ENCODE measurements at regions not wholly inside any gene's neighbourhood (a gene's known extent, or its start where the extent isn't known, plus 50 kb on each side); places are given as distances from the start of the nearest gene placed in this dataset.

- ChIA-PET POLR2A (no interaction called here), CTCF (interaction anchor here (0.8 kb wide), 1 partner anchor 12 kb away, joined by 3 read pairs; no protein-coding TSS in a partner anchor), SMC1A (ENCODE audit: uncharacterized antibody, unreplicated experiment) (no interaction called here), RAD21 (ENCODE audit: unreplicated experiment) (no interaction called here)
- TF ChIP-seq SMARCA5 (IDR thresholded peaks at IDR 0.05) = no peak
- Histone ChIP-seq H3K4me3 (no peak overlapping the region), H3K9me3 (replicated peaks; ENCODE audit: control insufficient read depth, insufficient read depth, low read length) (no peaks in the 10 kb centered on the region), H3K9ac (ENCODE audit: control insufficient read depth, insufficient read depth, low read length) (no peak overlapping the region), H3K4me1 (ENCODE audit: control insufficient read depth, insufficient read depth, low read length) (no peaks in the 10 kb centered on the region), H3K4me2 (ENCODE audit: control insufficient read depth, insufficient read depth) (no peak overlapping the region), H3K36me3 (ENCODE audit: control insufficient read depth in 2 of 2, insufficient read depth in 2 of 2, low read length in 1 of 2) (no peaks in the 10 kb centered on the region), H4K20me1 (ENCODE audit: control insufficient read depth, insufficient read depth) (no peaks in the 10 kb centered on the region), H3K27ac (ENCODE audit: control insufficient read depth, insufficient read depth) (no peak overlapping the region), H3K79me2 (ENCODE audit: control insufficient read depth, insufficient read depth, low read length) (no peaks in the 10 kb centered on the region), H3K27me3 (replicated peaks in 1 of 2; ENCODE audit: control insufficient read depth in 2 of 2, insufficient read depth in 2 of 2, low read length in 1 of 2) (no peaks in the 10 kb centered on the region), H2AFZ (ENCODE audit: control insufficient read depth, low read depth, low read length) (no peak overlapping the region)
- intact Hi-C loops (cut with micrococcal nuclease; ENCODE audit: unreplicated experiment) = no loop called here
- DNase-seq (ENCODE audit: low read depth, low spot score) = no peak
- WGBS (ENCODE audit: insufficient coverage, insufficient replicate concordance, low lambda C conversion rate, missing lambda C conversion rate) = 21% methylated on average over 6 of the region's 6 CpGs
- no peak for FAIRE-seq
- ATAC-seq = no peak
- BruUV-seq (replicated peaks) = no TSS peak
- in situ Hi-C loops (cut with MboI) = no loop called here
These were observed 74.6 kb upstream of the NALF2 start for GRCh38 chrX:69429339-69430015.

DNA sequence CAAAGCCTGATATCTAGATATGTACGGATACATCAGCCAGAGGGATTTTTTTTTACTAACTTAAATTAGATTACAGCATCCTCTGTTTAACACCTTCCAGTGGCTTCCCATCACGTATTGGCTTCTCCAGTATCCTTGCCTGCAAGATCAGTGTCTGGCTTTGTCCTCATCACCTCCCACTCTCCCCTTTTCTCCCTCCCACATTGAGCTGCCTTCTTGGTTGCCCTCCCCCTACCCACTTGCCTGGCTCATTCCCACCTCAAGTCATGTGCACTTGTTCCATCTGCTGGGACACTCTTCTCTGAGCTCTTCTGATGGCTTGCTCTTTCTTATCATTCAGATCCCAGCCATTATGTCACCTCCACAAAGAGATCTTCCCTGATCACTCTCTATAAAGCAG lies 75.9 kb upstream of the NALF2 start:
- H3K79me2 ChIP-seq (ENCODE audit: control insufficient read depth, insufficient read depth, low read length) = no peaks in the 10 kb centered on the region
- intact Hi-C loops (cut with micrococcal nuclease; ENCODE audit: unreplicated experiment) = no loop called here
- POLR2A ChIA-PET = no interaction called here
- no peaks in the 10 kb centered on the region for H3K36me3 ChIP-seq (ENCODE audit: control insufficient read depth in 2 of 2, insufficient read depth in 2 of 2, low read length in 1 of 2)
- no peak overlapping the region for H3K4me3 ChIP-seq
- no peak overlapping the region for H3K4me2 ChIP-seq (ENCODE audit: control insufficient read depth, insufficient read depth)
- TF ChIP-seq NR2F1 (conservative IDR thresholded peaks at IDR 0.05) = no peak
- TF ChIP-seq, protein P1, sequence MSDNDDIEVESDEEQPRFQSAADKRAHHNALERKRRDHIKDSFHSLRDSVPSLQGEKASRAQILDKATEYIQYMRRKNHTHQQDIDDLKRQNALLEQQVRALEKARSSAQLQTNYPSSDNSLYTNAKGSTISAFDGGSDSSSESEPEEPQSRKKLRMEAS (IDR thresholded peaks at IDR 0.05; ENCODE audit: low read depth, low read length) = no peak
- TF ChIP-seq BCL11A (IDR thresholded peaks at IDR 0.05; ENCODE audit: low read depth, low read length) = no peak
- no peak for TF ChIP-seq GABPA (IDR thresholded peaks at IDR 0.05; ENCODE audit: low read depth)
- no peak for TF ChIP-seq SUPT20H (IDR thresholded peaks at IDR 0.05; ENCODE audit: borderline replicate concordance, control insufficient read depth, low read depth, low read length)
- TF ChIP-seq LARP7 (IDR thresholded peaks at IDR 0.05) = no peak
- TF ChIP-seq NFIC (IDR thresholded peaks at IDR 0.05; ENCODE audit: low read depth, low read length) = no peak
- RAD21 ChIA-PET (ENCODE audit: unreplicated experiment) = no interaction called here
- no TSS peak for BruUV-seq (replicated peaks)
- CTCF ChIA-PET = interaction anchor here (0.6 kb wide), 1 partner anchor 45 kb away, joined by 3 read pairs; no protein-coding TSS in a partner anchor
- no peak overlapping the region for H3K9ac ChIP-seq (ENCODE audit: control insufficient read depth, insufficient read depth, low read length)
- H3K27ac ChIP-seq (ENCODE audit: control insufficient read depth, insufficient read depth) = no peak overlapping the region
- no peaks in the 10 kb centered on the region for H3K27me3 ChIP-seq (replicated peaks in 1 of 2; ENCODE audit: control insufficient read depth in 2 of 2, insufficient read depth in 2 of 2, low read length in 1 of 2)
- SMC1A ChIA-PET (ENCODE audit: uncharacterized antibody, unreplicated experiment) = no interaction called here
- ATAC-seq = no peak
- H4K20me1 ChIP-seq (ENCODE audit: control insufficient read depth, insufficient read depth) = no peaks in the 10 kb centered on the region
- H2AFZ ChIP-seq (ENCODE audit: control insufficient read depth, low read depth, low read length) = no peak overlapping the region
- no peaks in the 10 kb centered on the region for H3K4me1 ChIP-seq (ENCODE audit: control insufficient read depth, insufficient read depth, low read length)
- FAIRE-seq = no peak
- WGBS (ENCODE audit: insufficient coverage, insufficient replicate concordance, low lambda C conversion rate, missing lambda C conversion rate) = 0% methylated on average over 2 of the region's 2 CpGs
- no peaks in the 10 kb centered on the region for H3K9me3 ChIP-seq (replicated peaks; ENCODE audit: control insufficient read depth, insufficient read depth, low read length)
- in situ Hi-C loops (cut with MboI) = no loop called here
- no peak for DNase-seq (ENCODE audit: low read depth, low spot score)
